ENCODE measurements at regions not wholly inside any gene's neighbourhood (a gene's known extent, or its start where the extent isn't known, plus 50 kb on each side); places are given as distances from the start of the nearest gene placed in this dataset.

DNA sequence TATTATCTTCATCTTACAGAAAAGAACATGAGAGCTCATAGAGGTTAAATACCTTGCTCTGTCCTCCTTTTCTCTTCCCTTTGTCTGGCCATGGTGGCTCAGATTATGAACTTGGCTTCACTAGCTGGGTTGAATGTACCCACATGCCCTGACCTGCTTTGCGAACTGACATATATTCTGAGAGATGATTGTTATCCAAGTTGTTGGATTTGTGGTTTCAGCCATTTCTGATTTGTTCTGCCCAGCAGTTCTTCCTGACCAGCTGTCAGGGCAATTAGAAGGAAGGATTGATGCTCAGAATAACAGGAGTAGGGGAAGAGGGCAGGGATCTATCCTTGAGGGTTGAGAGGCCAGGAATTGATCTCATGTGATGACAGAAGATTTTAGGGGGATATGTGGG, 236.8 kb upstream of the FAM98A start:
- TF ChIP-seq, protein P1, sequence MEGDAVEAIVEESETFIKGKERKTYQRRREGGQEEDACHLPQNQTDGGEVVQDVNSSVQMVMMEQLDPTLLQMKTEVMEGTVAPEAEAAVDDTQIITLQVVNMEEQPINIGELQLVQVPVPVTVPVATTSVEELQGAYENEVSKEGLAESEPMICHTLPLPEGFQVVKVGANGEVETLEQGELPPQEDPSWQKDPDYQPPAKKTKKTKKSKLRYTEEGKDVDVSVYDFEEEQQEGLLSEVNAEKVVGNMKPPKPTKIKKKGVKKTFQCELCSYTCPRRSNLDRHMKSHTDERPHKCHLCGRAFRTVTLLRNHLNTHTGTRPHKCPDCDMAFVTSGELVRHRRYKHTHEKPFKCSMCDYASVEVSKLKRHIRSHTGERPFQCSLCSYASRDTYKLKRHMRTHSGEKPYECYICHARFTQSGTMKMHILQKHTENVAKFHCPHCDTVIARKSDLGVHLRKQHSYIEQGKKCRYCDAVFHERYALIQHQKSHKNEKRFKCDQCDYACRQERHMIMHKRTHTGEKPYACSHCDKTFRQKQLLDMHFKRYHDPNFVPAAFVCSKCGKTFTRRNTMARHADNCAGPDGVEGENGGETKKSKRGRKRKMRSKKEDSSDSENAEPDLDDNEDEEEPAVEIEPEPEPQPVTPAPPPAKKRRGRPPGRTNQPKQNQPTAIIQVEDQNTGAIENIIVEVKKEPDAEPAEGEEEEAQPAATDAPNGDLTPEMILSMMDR (conservative IDR thresholded peaks at IDR 0.05; ENCODE audit: low read length) = no peak
- no peak for DNase-seq (ENCODE audit: low read depth)
- H3K4me3 ChIP-seq (ENCODE audit: low read length) = no peak overlapping the region

DNA sequence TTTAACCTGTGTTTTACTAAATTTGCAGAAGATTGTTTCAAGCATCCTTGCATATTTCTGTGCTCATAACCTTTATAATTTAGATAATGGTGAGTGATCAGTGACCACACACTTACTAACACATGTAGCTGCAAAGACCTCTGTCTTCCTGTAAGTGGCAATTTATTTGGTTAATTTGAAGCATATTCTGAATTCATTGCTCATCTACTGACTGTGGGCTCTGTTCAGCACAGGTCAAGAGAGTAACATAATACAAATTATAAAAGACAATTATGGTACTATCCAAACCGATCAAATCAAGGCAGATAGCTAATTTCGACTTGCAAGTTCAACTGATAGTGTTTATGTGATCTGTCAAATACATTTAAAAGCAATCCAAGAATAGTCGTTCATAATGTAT, 223.9 kb upstream of the FAM98A start:
- TF ChIP-seq, protein P1 (conservative IDR thresholded peaks at IDR 0.05; ENCODE audit: low read length) = no peak

DNA sequence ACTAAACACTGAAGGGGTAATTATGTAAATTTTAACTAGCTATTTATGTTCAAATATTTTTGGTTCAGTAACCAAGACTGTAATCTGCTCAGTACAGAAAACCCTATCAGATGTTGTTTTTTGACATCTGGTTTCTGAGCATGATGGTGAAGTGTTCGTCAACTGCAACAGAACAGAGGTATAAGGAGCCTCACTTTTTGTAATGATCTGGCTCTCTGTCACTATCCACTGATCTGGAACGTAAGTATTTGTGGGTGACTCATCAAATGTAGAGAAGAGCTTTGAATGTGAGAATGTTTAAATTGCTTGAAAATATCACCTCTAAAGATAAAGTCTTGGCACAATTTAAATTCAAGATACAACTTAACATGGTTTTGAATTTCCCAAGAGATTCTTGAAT, 213.6 kb upstream of the FAM98A start:
- TF ChIP-seq, protein P1 (conservative IDR thresholded peaks at IDR 0.05; ENCODE audit: low read length) = no peak
- no peak for DNase-seq (ENCODE audit: low read depth)
- H3K4me3 ChIP-seq (ENCODE audit: low read length) = no peak overlapping the region

More for the DNA sequence above, 223.9 kb upstream of the FAM98A start:
- H3K4me3 ChIP-seq (ENCODE audit: low read length) = no peak overlapping the region
- no peak for DNase-seq (ENCODE audit: low read depth)

DNA sequence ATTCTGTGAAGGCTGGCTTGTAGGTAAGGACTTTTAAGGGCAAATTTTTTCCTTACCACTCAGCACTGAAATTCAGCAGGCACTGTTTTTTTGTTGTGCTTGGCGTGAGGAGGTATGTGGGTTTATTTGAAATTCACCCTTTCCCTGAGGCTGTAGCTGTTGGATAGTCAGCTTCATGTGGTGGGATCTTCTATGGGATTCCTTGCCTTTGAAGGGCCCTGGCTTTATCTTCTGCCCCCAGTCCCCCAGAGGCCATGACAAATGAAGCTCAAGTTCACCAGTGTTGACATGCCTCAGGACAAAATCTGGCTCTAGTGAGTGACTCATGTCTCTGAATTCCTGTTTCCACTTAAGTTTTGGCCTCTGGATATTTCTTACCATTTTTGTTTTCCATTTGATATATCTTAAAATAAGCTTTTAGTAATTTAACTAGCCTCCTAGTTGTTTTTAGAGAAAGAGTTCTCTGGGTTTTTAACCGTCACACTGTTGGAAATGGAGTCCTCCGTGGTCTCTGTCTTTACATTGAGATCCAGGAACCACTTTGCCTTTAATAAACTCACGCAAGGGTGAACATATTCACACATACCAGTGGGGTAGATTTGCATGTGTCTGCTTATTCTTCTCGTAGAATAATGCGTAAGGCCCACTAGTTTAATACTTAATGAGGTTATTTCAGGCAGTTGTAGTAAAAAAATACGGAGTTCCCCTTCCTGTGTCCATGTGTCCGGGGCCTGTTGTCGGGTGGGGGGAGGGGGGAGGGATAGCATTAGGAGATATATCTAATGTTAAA, 211.1 kb upstream of the FAM98A start:
- peak; percentile 9 for DNase-seq (ENCODE audit: low read depth)
- TF ChIP-seq, protein P1 (conservative IDR thresholded peaks at IDR 0.05; ENCODE audit: low read length) = no peak

DNA sequence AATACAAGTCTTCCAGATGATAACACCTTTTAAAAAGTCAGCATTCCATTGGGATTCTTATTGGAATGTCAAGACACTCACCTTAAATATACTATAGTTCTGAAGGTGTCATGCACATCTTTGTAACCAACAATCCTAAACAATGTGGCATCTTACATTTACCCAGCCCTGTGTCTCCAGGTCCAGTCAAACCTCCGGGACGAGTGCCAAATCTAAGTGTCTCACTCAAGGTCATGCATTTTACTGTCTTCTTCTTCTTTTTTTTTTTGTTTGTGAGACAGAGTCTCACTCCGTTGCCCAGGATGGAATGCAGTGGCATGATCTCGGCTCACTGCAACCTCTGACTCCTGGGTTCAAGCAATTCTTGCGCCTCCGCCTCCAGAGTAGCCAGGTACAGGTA, 206.9 kb upstream of the FAM98A start:
- H3K4me3 ChIP-seq (ENCODE audit: low read length) = no peak overlapping the region
- TF ChIP-seq, protein P1 (conservative IDR thresholded peaks at IDR 0.05; ENCODE audit: low read length) = no peak
- no peak for DNase-seq (ENCODE audit: low read depth)

More for the DNA sequence above, 211.1 kb upstream of the FAM98A start:
- no peak overlapping the region for H3K4me3 ChIP-seq (ENCODE audit: low read length)

DNA sequence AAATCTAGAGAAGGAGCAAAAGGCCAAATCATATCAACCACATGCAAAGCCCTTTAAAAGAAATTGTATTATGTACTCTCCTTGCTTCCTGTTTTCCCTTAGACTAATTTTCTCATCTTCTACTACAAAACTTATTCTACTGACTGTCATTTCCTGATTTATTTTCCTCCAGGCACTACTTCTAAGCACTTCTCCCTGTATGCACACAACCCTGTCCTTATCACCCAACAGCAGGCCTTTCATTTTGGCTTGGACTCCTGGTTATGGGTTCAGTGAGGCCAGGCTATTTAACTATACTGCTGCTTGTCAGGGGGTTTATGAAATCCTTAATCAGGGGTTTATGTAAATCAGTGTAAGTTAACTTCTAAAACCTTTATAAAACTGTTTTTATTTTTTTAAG, 205.1 kb upstream of the FAM98A start:
- no peak overlapping the region for H3K4me3 ChIP-seq (ENCODE audit: low read length)
- TF ChIP-seq, protein P1 (conservative IDR thresholded peaks at IDR 0.05; ENCODE audit: low read length) = no peak
- no peak for DNase-seq (ENCODE audit: low read depth)

DNA sequence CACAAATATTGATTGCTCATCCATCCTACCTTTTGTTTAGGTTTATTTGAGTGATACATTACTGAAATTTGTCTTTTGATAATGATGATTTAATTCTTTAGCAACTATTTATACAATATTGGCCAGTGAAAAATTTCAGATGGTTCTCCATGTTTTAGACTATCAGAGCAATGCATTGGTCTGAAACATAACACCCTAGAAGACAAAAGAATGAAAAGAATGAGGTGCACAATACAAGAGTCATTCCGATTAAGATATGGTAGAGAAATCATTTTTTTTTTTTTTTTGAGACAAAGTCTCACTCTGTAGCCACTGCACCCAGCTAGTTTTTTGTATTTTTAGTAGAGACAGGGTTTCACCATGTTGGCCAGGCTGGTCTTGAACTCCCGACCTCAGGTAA, 197.4 kb upstream of the FAM98A start:
- TF ChIP-seq, protein P1 (conservative IDR thresholded peaks at IDR 0.05; ENCODE audit: low read length) = no peak
- no peak for DNase-seq (ENCODE audit: low read depth)
- no peak overlapping the region for H3K4me3 ChIP-seq (ENCODE audit: low read length)

Data from AG10803 (cell line).